ENCODE measurements at regions not wholly inside any gene's neighbourhood (a gene's known extent, or its start where the extent isn't known, plus 50 kb on each side); places are given as distances from the start of the nearest gene placed in this dataset.

GRCh38 chr14:84017495-84017894 is 1512.4 kb upstream of the FLRT2 start:
- TF ChIP-seq CTCF (IDR thresholded peaks at IDR 0.05) (no peak), EP300 (IDR thresholded peaks at IDR 0.05) (no peak), POLR2A (IDR thresholded peaks at IDR 0.05) (no peak), POLR2AphosphoS5 (IDR thresholded peaks at IDR 0.05) (no peak)

All from upper lobe of left lung (tissue), 4 donors.